ENCODE measurements at regions not wholly inside any gene's neighbourhood (a gene's known extent, or its start where the extent isn't known, plus 50 kb on each side); places are given as distances from the start of the nearest gene placed in this dataset.

DNA sequence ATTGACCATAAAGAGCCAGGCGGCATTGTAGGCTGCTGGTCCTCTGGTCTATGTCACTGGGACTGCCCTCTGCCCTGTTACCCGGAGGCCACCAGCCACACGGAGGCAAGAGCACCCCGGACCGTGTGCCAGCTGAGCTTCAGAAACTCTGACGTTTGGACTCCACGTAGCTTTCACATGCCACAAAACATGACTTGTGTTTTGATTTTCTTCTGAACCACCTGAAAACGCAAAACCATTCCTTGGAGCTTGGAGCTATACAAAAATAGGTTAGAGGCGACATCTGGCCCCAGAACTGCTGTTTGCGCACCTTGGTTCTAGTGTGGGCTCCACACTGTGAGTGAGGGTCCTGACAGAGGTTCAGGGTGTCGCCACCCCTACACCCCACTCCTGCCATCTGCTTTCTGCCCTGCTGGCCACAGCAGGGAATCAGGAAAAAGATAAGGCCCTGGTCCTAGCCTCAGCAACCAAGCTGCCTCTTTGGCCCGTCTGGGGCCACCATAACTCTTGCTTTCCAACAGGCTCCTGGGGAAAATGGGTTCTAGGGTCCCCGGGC lies 151.3 kb upstream of the IRX2 start (continued):
- TF ChIP-seq, protein P1, sequence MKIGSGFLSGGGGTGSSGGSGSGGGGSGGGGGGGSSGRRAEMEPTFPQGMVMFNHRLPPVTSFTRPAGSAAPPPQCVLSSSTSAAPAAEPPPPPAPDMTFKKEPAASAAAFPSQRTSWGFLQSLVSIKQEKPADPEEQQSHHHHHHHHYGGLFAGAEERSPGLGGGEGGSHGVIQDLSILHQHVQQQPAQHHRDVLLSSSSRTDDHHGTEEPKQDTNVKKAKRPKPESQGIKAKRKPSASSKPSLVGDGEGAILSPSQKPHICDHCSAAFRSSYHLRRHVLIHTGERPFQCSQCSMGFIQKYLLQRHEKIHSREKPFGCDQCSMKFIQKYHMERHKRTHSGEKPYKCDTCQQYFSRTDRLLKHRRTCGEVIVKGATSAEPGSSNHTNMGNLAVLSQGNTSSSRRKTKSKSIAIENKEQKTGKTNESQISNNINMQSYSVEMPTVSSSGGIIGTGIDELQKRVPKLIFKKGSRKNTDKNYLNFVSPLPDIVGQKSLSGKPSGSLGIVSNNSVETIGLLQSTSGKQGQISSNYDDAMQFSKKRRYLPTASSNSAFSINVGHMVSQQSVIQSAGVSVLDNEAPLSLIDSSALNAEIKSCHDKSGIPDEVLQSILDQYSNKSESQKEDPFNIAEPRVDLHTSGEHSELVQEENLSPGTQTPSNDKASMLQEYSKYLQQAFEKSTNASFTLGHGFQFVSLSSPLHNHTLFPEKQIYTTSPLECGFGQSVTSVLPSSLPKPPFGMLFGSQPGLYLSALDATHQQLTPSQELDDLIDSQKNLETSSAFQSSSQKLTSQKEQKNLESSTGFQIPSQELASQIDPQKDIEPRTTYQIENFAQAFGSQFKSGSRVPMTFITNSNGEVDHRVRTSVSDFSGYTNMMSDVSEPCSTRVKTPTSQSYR (CRISPR knock-in tag; IDR thresholded peaks at IDR 0.05): no peak
- TF ChIP-seq ESRRA (CRISPR knock-in tag; IDR thresholded peaks at IDR 0.05; ENCODE audit: borderline replicate concordance) (no peak), ZNF416 (CRISPR knock-in tag; IDR thresholded peaks at IDR 0.05) (no peak), TEAD1 (CRISPR knock-in tag; IDR thresholded peaks at IDR 0.05) (no peak), KAT7 (CRISPR knock-in tag; IDR thresholded peaks at IDR 0.05; ENCODE audit: borderline replicate concordance) (no peak)
- TF ChIP-seq, protein P2, sequence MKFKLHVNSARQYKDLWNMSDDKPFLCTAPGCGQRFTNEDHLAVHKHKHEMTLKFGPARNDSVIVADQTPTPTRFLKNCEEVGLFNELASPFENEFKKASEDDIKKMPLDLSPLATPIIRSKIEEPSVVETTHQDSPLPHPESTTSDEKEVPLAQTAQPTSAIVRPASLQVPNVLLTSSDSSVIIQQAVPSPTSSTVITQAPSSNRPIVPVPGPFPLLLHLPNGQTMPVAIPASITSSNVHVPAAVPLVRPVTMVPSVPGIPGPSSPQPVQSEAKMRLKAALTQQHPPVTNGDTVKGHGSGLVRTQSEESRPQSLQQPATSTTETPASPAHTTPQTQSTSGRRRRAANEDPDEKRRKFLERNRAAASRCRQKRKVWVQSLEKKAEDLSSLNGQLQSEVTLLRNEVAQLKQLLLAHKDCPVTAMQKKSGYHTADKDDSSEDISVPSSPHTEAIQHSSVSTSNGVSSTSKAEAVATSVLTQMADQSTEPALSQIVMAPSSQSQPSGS (CRISPR knock-in tag; IDR thresholded peaks at IDR 0.05; ENCODE audit: borderline replicate concordance, low read depth): no peak
- TF ChIP-seq, protein P3, sequence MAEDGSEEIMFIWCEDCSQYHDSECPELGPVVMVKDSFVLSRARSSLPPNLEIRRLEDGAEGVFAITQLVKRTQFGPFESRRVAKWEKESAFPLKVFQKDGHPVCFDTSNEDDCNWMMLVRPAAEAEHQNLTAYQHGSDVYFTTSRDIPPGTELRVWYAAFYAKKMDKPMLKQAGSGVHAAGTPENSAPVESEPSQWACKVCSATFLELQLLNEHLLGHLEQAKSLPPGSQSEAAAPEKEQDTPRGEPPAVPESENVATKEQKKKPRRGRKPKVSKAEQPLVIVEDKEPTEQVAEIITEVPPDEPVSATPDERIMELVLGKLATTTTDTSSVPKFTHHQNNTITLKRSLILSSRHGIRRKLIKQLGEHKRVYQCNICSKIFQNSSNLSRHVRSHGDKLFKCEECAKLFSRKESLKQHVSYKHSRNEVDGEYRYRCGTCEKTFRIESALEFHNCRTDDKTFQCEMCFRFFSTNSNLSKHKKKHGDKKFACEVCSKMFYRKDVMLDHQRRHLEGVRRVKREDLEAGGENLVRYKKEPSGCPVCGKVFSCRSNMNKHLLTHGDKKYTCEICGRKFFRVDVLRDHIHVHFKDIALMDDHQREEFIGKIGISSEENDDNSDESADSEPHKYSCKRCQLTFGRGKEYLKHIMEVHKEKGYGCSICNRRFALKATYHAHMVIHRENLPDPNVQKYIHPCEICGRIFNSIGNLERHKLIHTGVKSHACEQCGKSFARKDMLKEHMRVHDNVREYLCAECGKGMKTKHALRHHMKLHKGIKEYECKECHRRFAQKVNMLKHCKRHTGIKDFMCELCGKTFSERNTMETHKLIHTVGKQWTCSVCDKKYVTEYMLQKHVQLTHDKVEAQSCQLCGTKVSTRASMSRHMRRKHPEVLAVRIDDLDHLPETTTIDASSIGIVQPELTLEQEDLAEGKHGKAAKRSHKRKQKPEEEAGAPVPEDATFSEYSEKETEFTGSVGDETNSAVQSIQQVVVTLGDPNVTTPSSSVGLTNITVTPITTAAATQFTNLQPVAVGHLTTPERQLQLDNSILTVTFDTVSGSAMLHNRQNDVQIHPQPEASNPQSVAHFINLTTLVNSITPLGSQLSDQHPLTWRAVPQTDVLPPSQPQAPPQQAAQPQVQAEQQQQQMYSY (CRISPR knock-in tag; IDR thresholded peaks at IDR 0.05): no peak

DNA sequence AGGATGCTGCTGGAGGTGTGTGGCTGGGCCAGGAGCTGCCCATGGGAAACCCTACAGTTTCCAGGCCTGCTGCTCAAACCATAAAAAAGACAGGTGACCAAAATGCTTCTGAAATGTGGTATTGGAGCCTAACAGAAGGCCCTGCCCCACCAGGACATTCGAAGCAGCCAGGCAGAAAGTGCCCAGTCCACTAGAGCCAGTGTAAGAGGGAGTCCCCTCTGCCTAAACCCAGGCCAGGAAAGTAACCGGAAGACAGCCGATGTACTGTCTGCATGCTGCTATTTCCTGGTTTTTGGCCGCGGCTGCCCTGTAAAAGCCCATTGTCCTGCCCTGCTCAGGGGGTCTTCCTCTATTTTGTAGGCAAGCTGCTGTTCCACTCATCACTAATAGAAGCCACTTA lies 150.7 kb upstream of the IRX2 start:
- H3K36me3 Mint-ChIP-seq: no peaks in the 10 kb centered on the region
- H3K27ac Mint-ChIP-seq: no peak overlapping the region
- H3K4me1 Mint-ChIP-seq: peaks cover 4% of the 10 kb centered on the region; the same call in 1 of the 2 replicates
- TF ChIP-seq, protein P4, sequence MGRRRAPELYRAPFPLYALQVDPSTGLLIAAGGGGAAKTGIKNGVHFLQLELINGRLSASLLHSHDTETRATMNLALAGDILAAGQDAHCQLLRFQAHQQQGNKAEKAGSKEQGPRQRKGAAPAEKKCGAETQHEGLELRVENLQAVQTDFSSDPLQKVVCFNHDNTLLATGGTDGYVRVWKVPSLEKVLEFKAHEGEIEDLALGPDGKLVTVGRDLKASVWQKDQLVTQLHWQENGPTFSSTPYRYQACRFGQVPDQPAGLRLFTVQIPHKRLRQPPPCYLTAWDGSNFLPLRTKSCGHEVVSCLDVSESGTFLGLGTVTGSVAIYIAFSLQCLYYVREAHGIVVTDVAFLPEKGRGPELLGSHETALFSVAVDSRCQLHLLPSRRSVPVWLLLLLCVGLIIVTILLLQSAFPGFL (CRISPR knock-in tag; IDR thresholded peaks at IDR 0.05; ENCODE audit: borderline replicate concordance): no peak
- TF ChIP-seq, protein P5, sequence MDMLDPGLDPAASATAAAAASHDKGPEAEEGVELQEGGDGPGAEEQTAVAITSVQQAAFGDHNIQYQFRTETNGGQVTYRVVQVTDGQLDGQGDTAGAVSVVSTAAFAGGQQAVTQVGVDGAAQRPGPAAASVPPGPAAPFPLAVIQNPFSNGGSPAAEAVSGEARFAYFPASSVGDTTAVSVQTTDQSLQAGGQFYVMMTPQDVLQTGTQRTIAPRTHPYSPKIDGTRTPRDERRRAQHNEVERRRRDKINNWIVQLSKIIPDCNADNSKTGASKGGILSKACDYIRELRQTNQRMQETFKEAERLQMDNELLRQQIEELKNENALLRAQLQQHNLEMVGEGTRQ (CRISPR knock-in tag; IDR thresholded peaks at IDR 0.05): no peak
- no peak for TF ChIP-seq JAZF1 (CRISPR knock-in tag; IDR thresholded peaks at IDR 0.05)
- TF ChIP-seq, protein P6, sequence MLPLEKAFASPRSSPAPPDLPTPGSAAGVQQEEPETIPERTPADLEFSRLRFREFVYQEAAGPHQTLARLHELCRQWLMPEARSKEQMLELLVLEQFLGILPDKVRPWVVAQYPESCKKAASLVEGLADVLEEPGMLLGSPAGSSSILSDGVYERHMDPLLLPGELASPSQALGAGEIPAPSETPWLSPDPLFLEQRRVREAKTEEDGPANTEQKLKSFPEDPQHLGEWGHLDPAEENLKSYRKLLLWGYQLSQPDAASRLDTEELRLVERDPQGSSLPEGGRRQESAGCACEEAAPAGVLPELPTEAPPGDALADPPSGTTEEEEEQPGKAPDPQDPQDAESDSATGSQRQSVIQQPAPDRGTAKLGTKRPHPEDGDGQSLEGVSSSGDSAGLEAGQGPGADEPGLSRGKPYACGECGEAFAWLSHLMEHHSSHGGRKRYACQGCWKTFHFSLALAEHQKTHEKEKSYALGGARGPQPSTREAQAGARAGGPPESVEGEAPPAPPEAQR (CRISPR knock-in tag; IDR thresholded peaks at IDR 0.05): no peak
- TF ChIP-seq FOXP1 (CRISPR knock-in tag; IDR thresholded peaks at IDR 0.05; ENCODE audit: borderline replicate concordance): no peak
- no peak for TF ChIP-seq MYBL2 (CRISPR knock-in tag; IDR thresholded peaks at IDR 0.05)
- no peak for TF ChIP-seq ZNF423 (CRISPR knock-in tag; IDR thresholded peaks at IDR 0.05)
- TF ChIP-seq HMGA2 (CRISPR knock-in tag; IDR thresholded peaks at IDR 0.05): no peak
- no peak for TF ChIP-seq RORB (CRISPR knock-in tag; IDR thresholded peaks at IDR 0.05)
- TF ChIP-seq OVOL2 (CRISPR knock-in tag; IDR thresholded peaks at IDR 0.05; ENCODE audit: borderline replicate concordance): no peak
- no peak for TF ChIP-seq ZNF416 (CRISPR knock-in tag; IDR thresholded peaks at IDR 0.05)
- no peak for TF ChIP-seq TCF7 (CRISPR knock-in tag; IDR thresholded peaks at IDR 0.05; ENCODE audit: low read depth)
- H3K27me3 Mint-ChIP-seq (ENCODE audit: low read depth): no peaks in the 10 kb centered on the region; the same call in 1 of the 2 replicates
- ChIA-PET POLR2A (no interaction called here), CTCF (no interaction called here)
- DNase-seq (ENCODE audit: low spot score) (no peak), ATAC-seq (no peak)
- H3K9me3 Mint-ChIP-seq: no peaks in the 10 kb centered on the region
- H3K4me3 Mint-ChIP-seq: no peak overlapping the region

All from WTC11 (cell line).